BLaER1 (cell line): ENCODE measurements at regions not wholly inside any gene's neighbourhood (a gene's known extent, or its start where the extent isn't known, plus 50 kb on each side); places are given as distances from the start of the nearest gene placed in this dataset.
"Not testable (repeated sequence)": the region's sequence is repeated elsewhere in the genome, so short reads cannot be mapped to it uniquely, and the experiment has no call there.

Experiments
- H3K27ac ChIP-seq: shearing (Covaris generic); formaldehyde crosslinking; 2 replicates; pipeline ENCODE4 v1.8.1; 2022
- H3K27me3 ChIP-seq: shearing (Covaris generic); formaldehyde crosslinking; 2 replicates; pipeline ENCODE4 v1.8.1; 2022
- H3K36me3 ChIP-seq: shearing (Covaris generic); formaldehyde crosslinking; 2 replicates; pipeline ENCODE4 v1.8.1; 2022
- H3K4me1 ChIP-seq: shearing (Covaris generic); formaldehyde crosslinking; 2 replicates; pipeline ENCODE4 v1.8.1; 2022
- H3K4me2 ChIP-seq: shearing (Covaris generic); formaldehyde crosslinking; 2 replicates; pipeline ENCODE4 v1.8.1; 2022
- H3K4me3 ChIP-seq: shearing (Covaris generic); formaldehyde crosslinking; 2 replicates; pipeline ENCODE4 v1.8.1; 2022
- H3K9ac ChIP-seq: shearing (Covaris generic); formaldehyde crosslinking; 2 replicates; pipeline ENCODE4 v1.8.1; 2022
- H3K9me3 ChIP-seq: shearing (Covaris generic); formaldehyde crosslinking; 2 replicates; pipeline ENCODE4 v1.8.1; 2022
- H4K20me1 ChIP-seq: shearing (Covaris generic); formaldehyde crosslinking; 2 replicates; pipeline ENCODE4 v1.8.1; 2022
- Cebpa-rat ChIP-seq: shearing (Covaris generic); IDR thresholded peaks from 2 replicates; pipeline ENCODE4 v1.8.1; 2022

DNA sequence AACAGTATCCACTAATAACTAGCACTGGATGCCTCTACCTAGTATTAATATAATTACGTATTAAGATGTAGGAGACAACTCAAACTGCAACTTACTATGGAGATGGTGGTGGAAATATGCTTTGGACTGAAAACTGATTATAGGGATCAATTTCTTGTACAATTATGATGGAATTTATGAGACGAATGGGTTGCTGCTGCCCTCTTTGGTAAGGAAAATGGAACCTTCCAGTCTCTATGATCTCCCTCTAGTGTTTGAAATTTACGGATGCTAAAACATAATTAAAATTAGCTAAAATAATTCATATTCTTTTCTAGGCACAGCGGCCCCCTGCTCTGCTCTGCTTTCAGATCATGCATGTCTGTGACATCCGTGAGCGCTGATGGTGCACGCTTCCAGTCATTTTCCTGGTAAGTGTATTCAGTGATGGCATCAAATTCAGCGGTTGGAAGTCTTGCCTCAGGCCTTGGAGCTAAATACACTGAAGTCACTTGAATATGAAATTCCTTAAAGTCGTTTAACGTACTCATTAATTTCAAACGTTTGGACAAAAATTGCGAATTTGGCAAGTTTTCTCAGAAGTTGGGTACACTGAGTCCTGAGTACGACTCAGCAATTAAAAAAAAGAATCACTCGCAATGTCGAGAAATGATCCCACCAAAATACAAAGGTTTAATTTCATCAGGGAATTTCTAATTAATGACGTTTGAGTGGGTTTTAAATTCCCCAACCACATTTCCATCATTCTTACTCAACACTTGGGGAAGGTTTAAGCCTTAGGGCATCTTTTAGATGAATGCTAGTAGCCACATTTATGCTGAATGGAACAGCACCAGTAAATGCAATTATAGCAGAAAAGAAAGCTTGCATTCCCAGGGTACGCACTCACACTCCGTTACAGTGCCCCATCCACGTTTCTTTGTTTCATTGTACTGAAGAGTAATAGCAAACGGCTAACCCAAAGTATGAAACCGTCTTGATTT lies 132.6 kb downstream of the NR2F2 start:
- no peak overlapping the region for H3K4me3 ChIP-seq
- TF ChIP-seq Cebpa-rat = no peak
- no peak overlapping the region for H3K4me2 ChIP-seq
- H4K20me1 ChIP-seq = no peaks in the 10 kb centered on the region
- H3K4me1 ChIP-seq = no peaks in the 10 kb centered on the region
- no peaks in the 10 kb centered on the region for H3K27me3 ChIP-seq
- no peaks in the 10 kb centered on the region for H3K36me3 ChIP-seq
- no peak overlapping the region for H3K27ac ChIP-seq
- no peak overlapping the region for H3K9ac ChIP-seq
- no peaks in the 10 kb centered on the region for H3K9me3 ChIP-seq

DNA sequence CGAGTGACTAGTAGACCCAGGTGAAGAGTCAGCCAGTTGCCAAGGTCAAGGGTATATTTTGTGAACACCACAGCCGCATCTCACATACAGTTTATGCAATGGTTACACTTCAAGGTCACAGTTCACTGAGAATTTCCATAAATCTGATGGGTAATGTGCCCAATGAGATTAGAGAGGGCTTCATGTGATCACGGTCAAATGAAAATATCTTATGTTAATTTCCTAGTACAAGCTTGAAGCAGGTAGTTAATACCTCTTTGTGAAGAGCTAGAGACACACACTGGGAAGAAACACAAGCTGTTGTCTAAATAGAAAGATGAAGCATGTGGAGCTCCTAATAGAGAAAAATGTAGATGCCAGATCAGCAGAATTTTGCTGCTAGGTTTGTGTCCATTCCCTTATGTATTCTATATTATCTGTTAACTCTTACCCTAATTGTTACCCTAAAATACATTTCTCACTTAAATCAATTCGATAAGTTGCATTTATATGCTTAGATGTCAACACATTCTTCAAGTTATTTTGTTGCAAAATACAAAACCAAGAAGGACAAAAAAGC lies 136.0 kb downstream of the NR2F2 start:
- H4K20me1 ChIP-seq = no peaks in the 10 kb centered on the region
- H3K36me3 ChIP-seq = no peaks in the 10 kb centered on the region
- H3K9ac ChIP-seq = no peak overlapping the region
- no peak overlapping the region for H3K27ac ChIP-seq
- H3K4me1 ChIP-seq = no peaks in the 10 kb centered on the region
- TF ChIP-seq Cebpa-rat = no peak
- no peak overlapping the region for H3K4me3 ChIP-seq
- H3K4me2 ChIP-seq = no peak overlapping the region
- H3K27me3 ChIP-seq = no peaks in the 10 kb centered on the region
- no peaks in the 10 kb centered on the region for H3K9me3 ChIP-seq

DNA sequence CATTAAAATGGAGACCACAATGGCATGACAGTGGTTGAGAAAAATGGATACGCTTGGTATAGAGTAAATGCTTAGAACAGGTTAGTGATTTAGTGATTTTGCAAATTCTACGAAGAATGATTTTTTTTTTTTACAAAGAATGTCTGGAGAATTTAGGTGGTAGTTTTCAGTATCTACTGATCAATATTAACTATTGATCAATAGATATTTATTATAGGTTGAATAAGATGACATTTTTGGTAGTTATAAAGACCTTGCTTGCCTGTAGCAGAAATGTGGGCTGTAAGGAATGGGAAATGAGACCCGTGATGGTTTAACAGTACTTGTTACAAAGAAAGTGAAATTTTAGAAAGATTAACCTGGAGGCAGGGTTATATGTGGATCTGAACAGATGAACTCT lies 137.5 kb downstream of the NR2F2 start:
- H3K4me2 ChIP-seq = no peak overlapping the region
- no peak overlapping the region for H3K27ac ChIP-seq
- H3K36me3 ChIP-seq = no peaks in the 10 kb centered on the region
- H3K9me3 ChIP-seq = no peaks in the 10 kb centered on the region
- H3K4me1 ChIP-seq = no peaks in the 10 kb centered on the region
- H3K27me3 ChIP-seq = no peaks in the 10 kb centered on the region
- TF ChIP-seq Cebpa-rat = no peak
- no peaks in the 10 kb centered on the region for H4K20me1 ChIP-seq
- H3K4me3 ChIP-seq = no peak overlapping the region
- no peak overlapping the region for H3K9ac ChIP-seq

- Histone ChIP-seq H3K27me3 (no peaks in the 10 kb centered on the region), H4K20me1 (no peaks in the 10 kb centered on the region), H3K4me1 (no peaks in the 10 kb centered on the region), H3K27ac (no peak overlapping the region), H3K9ac (no peak overlapping the region), H3K9me3 (no peaks in the 10 kb centered on the region), H3K4me2 (no peak overlapping the region), H3K36me3 (no peaks in the 10 kb centered on the region), H3K4me3 (no peak overlapping the region)
- no peak for TF ChIP-seq Cebpa-rat
Observed at GRCh38 chr15:96470681-96471310, 140.3 kb downstream of the NR2F2 start.

- Histone ChIP-seq H3K4me3 (no peak overlapping the region), H3K27ac (no peak overlapping the region), H3K27me3 (no peaks in the 10 kb centered on the region), H3K4me1 (no peaks in the 10 kb centered on the region), H3K4me2 (no peak overlapping the region), H3K36me3 (no peaks in the 10 kb centered on the region), H3K9me3 (no peaks in the 10 kb centered on the region), H3K9ac (no peak overlapping the region), H4K20me1 (no peaks in the 10 kb centered on the region)
- TF ChIP-seq Cebpa-rat = no peak
Observed at GRCh38 chr15:96472681-96473080, 142.2 kb downstream of the NR2F2 start.

GRCh38 chr15:96473556-96473955 lies 143.1 kb downstream of the NR2F2 start:
- Histone ChIP-seq H3K4me2 (no peak overlapping the region), H4K20me1 (no peaks in the 10 kb centered on the region), H3K27ac (no peak overlapping the region), H3K9ac (no peak overlapping the region), H3K27me3 (no peaks in the 10 kb centered on the region), H3K36me3 (no peaks in the 10 kb centered on the region), H3K4me1 (no peaks in the 10 kb centered on the region), H3K9me3 (no peaks in the 10 kb centered on the region), H3K4me3 (no peak overlapping the region)
- TF ChIP-seq Cebpa-rat = no peak

GRCh38 chr15:96474231-96474664 lies 143.7 kb downstream of the NR2F2 start:
- no peaks in the 10 kb centered on the region for H3K27me3 ChIP-seq
- no peaks in the 10 kb centered on the region for H3K36me3 ChIP-seq
- no peaks in the 10 kb centered on the region for H3K4me1 ChIP-seq
- no peak overlapping the region for H3K9ac ChIP-seq
- no peak for TF ChIP-seq Cebpa-rat
- H3K4me2 ChIP-seq = no peak overlapping the region
- no peak overlapping the region for H3K27ac ChIP-seq
- H3K9me3 ChIP-seq = no peaks in the 10 kb centered on the region
- no peaks in the 10 kb centered on the region for H4K20me1 ChIP-seq
- H3K4me3 ChIP-seq = no peak overlapping the region

- Histone ChIP-seq H3K4me3 (no peak overlapping the region), H3K27me3 (no peaks in the 10 kb centered on the region), H3K27ac (no peak overlapping the region), H3K4me2 (no peak overlapping the region), H4K20me1 (no peaks in the 10 kb centered on the region), H3K36me3 (no peaks in the 10 kb centered on the region), H3K9me3 (no peaks in the 10 kb centered on the region), H3K4me1 (no peaks in the 10 kb centered on the region), H3K9ac (no peak overlapping the region)
- no peak for TF ChIP-seq Cebpa-rat
Observed at GRCh38 chr15:96477227-96477626, 146.7 kb downstream of the NR2F2 start.

GRCh38 chr15:96484412-96484811 lies 153.9 kb downstream of the NR2F2 start:
- H3K9me3 ChIP-seq, H4K20me1 ChIP-seq, H3K4me3 ChIP-seq, H3K4me2 ChIP-seq, H3K36me3 ChIP-seq, H3K27me3 ChIP-seq, H3K27ac ChIP-seq, H3K4me1 ChIP-seq, H3K9ac ChIP-seq: not testable (repeated sequence)

DNA sequence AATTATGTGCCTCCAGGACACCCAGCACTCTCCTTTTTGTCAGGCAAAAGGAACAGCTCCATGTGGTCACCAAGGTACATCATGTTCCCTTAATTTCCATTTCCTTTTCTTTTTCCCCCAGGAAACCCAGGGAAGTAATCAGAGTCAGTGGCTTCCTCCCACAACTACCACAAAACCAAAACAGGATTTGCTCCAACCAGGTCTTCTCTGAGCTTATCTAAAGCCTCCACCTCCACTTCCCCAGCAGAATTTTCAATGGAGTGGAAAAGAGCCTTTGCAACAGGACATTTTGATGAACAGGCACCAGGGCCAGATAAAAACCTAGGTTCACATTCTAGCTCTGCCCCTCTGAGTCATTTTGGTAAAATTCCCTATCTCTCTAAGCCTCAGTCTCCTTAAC lies 154.3 kb downstream of the NR2F2 start:
- Histone ChIP-seq H3K4me3 (no peak overlapping the region), H3K4me2 (no peak overlapping the region), H3K36me3 (no peaks in the 10 kb centered on the region), H3K4me1 (0 out of 2 replicates have a peak, but pooled peaks cover 3% of the 10 kb centered on the region), H3K9ac (no peak overlapping the region), H3K27me3 (no peaks in the 10 kb centered on the region), H3K27ac (no peak overlapping the region), H3K9me3 (no peaks in the 10 kb centered on the region), H4K20me1 (no peaks in the 10 kb centered on the region)
- no peak for TF ChIP-seq Cebpa-rat
